H1 (cell line): ENCODE measurements at regions not wholly inside any gene's neighbourhood (a gene's known extent, or its start where the extent isn't known, plus 50 kb on each side); places are given as distances from the start of the nearest gene placed in this dataset.

Experiments used
- CTCF ChIA-PET: fragments of 300-600 bp; sonication (Branson Sonifier 250); formaldehyde crosslinking; loops from one replicate; lab custom pipeline; 2021; ENCODE audit not compliant: partially characterized antibody; lab: Charles Lee
- POLR2A ChIA-PET: fragments of 300-600 bp; sonication (Branson Sonifier 250); formaldehyde crosslinking; loops from one replicate; lab custom pipeline; 2021; ENCODE audit warnings: inconsistent platforms; ENCODE audit not compliant: partially characterized antibody; lab: Charles Lee
- DNase-seq, 2 experiments: peaks; one replicate each; pipeline versions ENCODE4 v3.0.0 to v3.0.0-alpha.2; 2010 to 2022; ENCODE audit warnings: low spot score in 2 of 2, low read depth in 1 of 2, mixed read lengths in 1 of 2
- FAIRE-seq: peaks from 2 replicates; lab custom pipeline; 2011; peaks lifted over from hg19 to GRCh38; lab: Jason Lieb, UNC
- H2AFZ ChIP-seq: 2 replicates; pipeline ENCODE4 v1.8.1; 2012; ENCODE audit warnings: low read length, inconsistent platforms
- H2AK5ac ChIP-seq: 2 replicates; pipeline ENCODE4 v1.6.1; 2013; ENCODE audit warnings: low read depth, low read length
- H2BK120ac ChIP-seq: replicated peaks from 2 replicates; pipeline ENCODE3; 2013; ENCODE audit warnings: low read depth, low read length, inconsistent platforms
- H2BK12ac ChIP-seq: 2 replicates; pipeline ENCODE4 v1.6.1; 2013; ENCODE audit warnings: low read depth, low read length
- H2BK15ac ChIP-seq: 2 replicates; pipeline ENCODE4 v1.6.1; 2013; ENCODE audit warnings: low read length
- H2BK20ac ChIP-seq: 2 replicates; pipeline ENCODE4 v1.6.1; 2013; ENCODE audit warnings: low read length
- H2BK5ac ChIP-seq: 2 replicates; pipeline ENCODE4 v1.6.1; 2013; ENCODE audit warnings: low read depth, low read length
- H3K14ac ChIP-seq: 2 replicates; pipeline ENCODE4 v1.6.1; 2013; ENCODE audit warnings: inconsistent platforms; ENCODE audit not compliant: insufficient read length
- H3K18ac ChIP-seq: 2 replicates; pipeline ENCODE4 v1.6.1; 2013; ENCODE audit warnings: low read length; ENCODE audit errors: extremely low read depth
- H3K23ac ChIP-seq: 2 replicates; pipeline ENCODE4 v1.6.1; 2013; ENCODE audit warnings: inconsistent platforms; ENCODE audit not compliant: insufficient read length
- H3K23me2 ChIP-seq: 2 replicates; pipeline ENCODE4 v1.6.1; 2013; ENCODE audit warnings: low read depth, low read length
- H3K27ac ChIP-seq: 2 replicates; pipeline ENCODE4 v1.6.1; 2011; ENCODE audit warnings: low read depth, low read length, inconsistent platforms
- H3K27me3 ChIP-seq, 4 experiments: replicated peaks in 1 of 4; 1 replicate in 1 of 4; 2 replicates in 3 of 4; pipeline versions ENCODE4 v1.6.1 to v1.8.1; 2011 to 2013; ENCODE audit warnings: low read length in 3 of 4, mild to moderate bottlenecking in 3 of 4, inconsistent platforms in 2 of 4, mixed read lengths in 2 of 4, moderate library complexity in 1 of 4; ENCODE audit not compliant: control insufficient read depth in 3 of 4, insufficient read depth in 3 of 4; ENCODE audit errors: extremely low read depth in 1 of 4
- H3K36me3 ChIP-seq, 4 experiments: 2 replicates each; pipeline versions ENCODE4 v1.6.1 to v1.8.1; 2011 to 2013; ENCODE audit warnings: mild to moderate bottlenecking in 4 of 4, low read length in 3 of 4, moderate library complexity in 2 of 4, control low read depth in 1 of 4, inconsistent platforms in 1 of 4; ENCODE audit not compliant: insufficient read depth in 4 of 4, control insufficient read depth in 2 of 4
- H3K4ac ChIP-seq: replicated peaks from 2 replicates; pipeline ENCODE3; 2013; ENCODE audit warnings: low read length, low read depth, mixed read lengths, inconsistent platforms; ENCODE audit not compliant: insufficient read length
- H3K4me1 ChIP-seq, 4 experiments: replicated peaks in 1 of 4; 1 replicate in 1 of 4; 2 replicates in 3 of 4; pipeline versions ENCODE4 v1.6.1 to v1.8.1; 2011 to 2013; ENCODE audit warnings: low read length in 3 of 4, inconsistent platforms in 2 of 4, mixed read lengths in 1 of 4; ENCODE audit not compliant: insufficient read depth in 4 of 4, control insufficient read depth in 3 of 4
- H3K4me2 ChIP-seq, 2 experiments: 2 replicates each; pipeline versions ENCODE4 v1.6.1 to v1.8.1; 2011 to 2013; ENCODE audit warnings: low read depth in 2 of 2, low read length in 2 of 2, control low read depth in 1 of 2, inconsistent platforms in 1 of 2, mild to moderate bottlenecking in 1 of 2; ENCODE audit not compliant: insufficient read depth in 1 of 2
- H3K4me3 ChIP-seq, 4 experiments: fragments of 200-600, 300-600 bp in 1 of 4; sonication (generic), shearing (Covaris generic), sonication (Bioruptor Twin) in 1 of 4; 2 replicates each; pipeline versions ENCODE4 v1.5.1 to v1.8.1; 2011 to 2016; ENCODE audit warnings: low read length in 4 of 4, low read depth in 3 of 4, control low read depth in 2 of 4, inconsistent platforms in 2 of 4, mild to moderate bottlenecking in 2 of 4, mixed read lengths in 1 of 4, moderate library complexity in 1 of 4; ENCODE audit not compliant: insufficient read depth in 2 of 4; ENCODE audit errors: extremely low read depth in 1 of 4
- H3K56ac ChIP-seq: replicated peaks from 2 replicates; pipeline ENCODE3; 2013; ENCODE audit warnings: low read depth, mild to moderate bottlenecking, mixed read lengths, low read length, inconsistent platforms; ENCODE audit not compliant: insufficient read length
- H3K79me1 ChIP-seq: 2 replicates; pipeline ENCODE4 v1.6.1; 2013; ENCODE audit warnings: low read depth, low read length, control low read depth
- H3K79me2 ChIP-seq, 2 experiments: 2 replicates each; pipeline versions ENCODE4 v1.6.1 to v1.8.1; 2012 to 2013; ENCODE audit warnings: low read length in 2 of 2, mild to moderate bottlenecking in 2 of 2, inconsistent platforms in 1 of 2; ENCODE audit not compliant: insufficient read depth in 2 of 2, control insufficient read depth in 1 of 2
- H3K9ac ChIP-seq, 4 experiments: replicated peaks in 1 of 4; 1 replicate in 1 of 4; 2 replicates in 3 of 4; pipeline versions ENCODE4 v1.6.1 to v1.8.1; 2011 to 2013; ENCODE audit warnings: low read depth in 3 of 4, low read length in 3 of 4, control low read depth in 2 of 4, mild to moderate bottlenecking in 2 of 4, moderate library complexity in 2 of 4, inconsistent platforms in 1 of 4; ENCODE audit errors: extremely low read depth in 1 of 4
- H3K9me3 ChIP-seq, 2 experiments: 2 replicates each; pipeline versions ENCODE4 v1.6.1 to v1.8.1; 2012 to 2013; ENCODE audit warnings: mild to moderate bottlenecking in 2 of 2, moderate library complexity in 2 of 2, control low read depth in 1 of 2, inconsistent platforms in 1 of 2, low read depth in 1 of 2, low read length in 1 of 2, mixed read lengths in 1 of 2; ENCODE audit not compliant: insufficient read depth in 2 of 2
- H4K20me1 ChIP-seq, 2 experiments: replicated peaks in 1 of 2; 2 replicates each; pipeline versions ENCODE3 to v1.8.1; 2011 to 2013; ENCODE audit warnings: inconsistent platforms in 2 of 2, low read length in 2 of 2, mild to moderate bottlenecking in 1 of 2; ENCODE audit not compliant: insufficient read depth in 2 of 2, control insufficient read depth in 1 of 2
- H4K5ac ChIP-seq: 2 replicates; pipeline ENCODE4 v1.6.1; 2013; ENCODE audit warnings: low read length, low read depth, mixed read lengths, inconsistent platforms; ENCODE audit not compliant: insufficient read length
- H4K8ac ChIP-seq: 2 replicates; pipeline ENCODE4 v1.8.0; 2013; ENCODE audit warnings: mild to moderate bottlenecking, moderate library complexity, low read length, inconsistent platforms; ENCODE audit not compliant: insufficient read depth; ENCODE audit errors: extremely low read depth
- H4K91ac ChIP-seq: replicated peaks from 2 replicates; pipeline ENCODE3; 2013; ENCODE audit warnings: low read length, mixed read lengths, inconsistent platforms; ENCODE audit not compliant: insufficient read length
- HDAC6 ChIP-seq: IDR thresholded peaks from one replicate; pipeline ENCODE4 v1.7.1; 2012; ENCODE audit warnings: low read depth, mild to moderate bottlenecking, inconsistent platforms, low read length, moderate library complexity
- KDM5A ChIP-seq: fragments of 200-600 bp; IDR thresholded peaks from 2 replicates; pipeline ENCODE4 v1.7.1; 2012; ENCODE audit warnings: mild to moderate bottlenecking, low read length, inconsistent platforms, mixed read lengths
- RFX5 ChIP-seq: IDR thresholded peaks from 2 replicates; pipeline ENCODE4 v1.6.1; 2011; ENCODE audit warnings: low read depth, low read length, improper control_type of control experiment, borderline replicate concordance
- WGBS, 2 experiments: shearing (Covaris generic) in 1 of 2; methylation state at CpG; one replicate each; pipeline versions ENCODE4 v1.1.6 to v1.1.7; 2013 to 2015; ENCODE audit warnings: low lambda C conversion rate in 2 of 2, mixed read lengths in 2 of 2, inconsistent platforms in 1 of 2, low coverage in 1 of 2, missing lambda C conversion rate in 1 of 2; ENCODE audit not compliant: insufficient replicate concordance in 2 of 2, insufficient coverage in 1 of 2, insufficient read length in 1 of 2; ENCODE audit errors: extremely low coverage in 1 of 2, missing lambda C conversion rate in 1 of 2; 5-methylcytosine and 5-hydroxymethylcytosine counted together

GRCh38 chr6:156123731-156124130, 653.4 kb upstream of the ARID1B start:
- Histone ChIP-seq H3K27me3 (no peaks in the 10 kb centered on the region), H2BK120ac (no peak overlapping the region), H2BK20ac (no peak overlapping the region), H3K23me2 (no peaks in the 10 kb centered on the region), H2AK5ac (no peak overlapping the region), H3K14ac (no peak overlapping the region), H3K36me3 (no peaks in the 10 kb centered on the region), H3K56ac (no peak overlapping the region), H3K18ac (no peak overlapping the region), H2AFZ (no peak overlapping the region), H3K9me3 (no peaks in the 10 kb centered on the region), H3K9ac (no peak overlapping the region), H4K8ac (no peak overlapping the region), H2BK15ac (no peak overlapping the region), H3K4me3 (no peak overlapping the region), H3K23ac (no peak overlapping the region), H2BK5ac (no peak overlapping the region), H2BK12ac (no peak overlapping the region), H3K79me1 (no peaks in the 10 kb centered on the region), H4K20me1 (no peaks in the 10 kb centered on the region), H3K79me2 (no peaks in the 10 kb centered on the region), H3K4me1 (no peaks in the 10 kb centered on the region; a peak in 1 of 7 replicates), H3K4ac (no peak overlapping the region), H3K4me2 (no peak overlapping the region), H3K27ac (no peak overlapping the region), H4K5ac (no peak overlapping the region), H4K91ac (no peak overlapping the region)
- 90% methylated on average over 5 of the region's 5 CpGs; no CpG with 5 or more reads in 1 of the 2 experiments for WGBS, 2 experiments
- CTCF ChIA-PET: no interaction called here
- FAIRE-seq (no peak), DNase-seq (no peak)
- POLR2A ChIA-PET: no interaction called here
- TF ChIP-seq RFX5 (no peak), HDAC6 (no peak), KDM5A (no peak)
